ENCODE measurements at regions not wholly inside any gene's neighbourhood (a gene's known extent, or its start where the extent isn't known, plus 50 kb on each side); places are given as distances from the start of the nearest gene placed in this dataset.

- Histone ChIP-seq H3K27ac (no peak overlapping the region), H3K9me3 (no peaks in the 10 kb centered on the region), H3K4me1 (no peaks in the 10 kb centered on the region), H3K36me3 (no peaks in the 10 kb centered on the region), H3K27me3 (no peaks in the 10 kb centered on the region), H3K4me3 (no peak overlapping the region)
- DNase-seq: no peak
- no peak for TF ChIP-seq EP300 (IDR thresholded peaks at IDR 0.05)
- TF ChIP-seq, protein P1, sequence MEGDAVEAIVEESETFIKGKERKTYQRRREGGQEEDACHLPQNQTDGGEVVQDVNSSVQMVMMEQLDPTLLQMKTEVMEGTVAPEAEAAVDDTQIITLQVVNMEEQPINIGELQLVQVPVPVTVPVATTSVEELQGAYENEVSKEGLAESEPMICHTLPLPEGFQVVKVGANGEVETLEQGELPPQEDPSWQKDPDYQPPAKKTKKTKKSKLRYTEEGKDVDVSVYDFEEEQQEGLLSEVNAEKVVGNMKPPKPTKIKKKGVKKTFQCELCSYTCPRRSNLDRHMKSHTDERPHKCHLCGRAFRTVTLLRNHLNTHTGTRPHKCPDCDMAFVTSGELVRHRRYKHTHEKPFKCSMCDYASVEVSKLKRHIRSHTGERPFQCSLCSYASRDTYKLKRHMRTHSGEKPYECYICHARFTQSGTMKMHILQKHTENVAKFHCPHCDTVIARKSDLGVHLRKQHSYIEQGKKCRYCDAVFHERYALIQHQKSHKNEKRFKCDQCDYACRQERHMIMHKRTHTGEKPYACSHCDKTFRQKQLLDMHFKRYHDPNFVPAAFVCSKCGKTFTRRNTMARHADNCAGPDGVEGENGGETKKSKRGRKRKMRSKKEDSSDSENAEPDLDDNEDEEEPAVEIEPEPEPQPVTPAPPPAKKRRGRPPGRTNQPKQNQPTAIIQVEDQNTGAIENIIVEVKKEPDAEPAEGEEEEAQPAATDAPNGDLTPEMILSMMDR (IDR thresholded peaks at IDR 0.05): no peak
- no peak for TF ChIP-seq POLR2AphosphoS5 (IDR thresholded peaks at IDR 0.05)
- no peak for TF ChIP-seq POLR2A (IDR thresholded peaks at IDR 0.05)
- 91 to 94% methylated on average over 3 of the region's 3 CpGs for WGBS, 2 donors
- intact Hi-C loops (cut with DNase I): no loop called here
These were observed 463.6 kb downstream of the HAPSTR1 start for GRCh38 chr16:9555051-9555450.

GRCh38 chr16:9556949-9557665, 465.7 kb downstream of the HAPSTR1 start:
- no peaks in the 10 kb centered on the region for H3K27me3 ChIP-seq
- no peak overlapping the region for H3K4me3 ChIP-seq
- H3K27ac ChIP-seq: no peak overlapping the region
- DNase-seq: no peak
- H3K4me1 ChIP-seq: no peaks in the 10 kb centered on the region
- intact Hi-C loops (cut with DNase I): no loop called here
- TF ChIP-seq POLR2A (IDR thresholded peaks at IDR 0.05) (no peak), EP300 (IDR thresholded peaks at IDR 0.05) (no peak), POLR2AphosphoS5 (IDR thresholded peaks at IDR 0.05) (no peak)
- TF ChIP-seq, protein P1 (IDR thresholded peaks at IDR 0.05): no peak
- no peaks in the 10 kb centered on the region for H3K36me3 ChIP-seq
- WGBS, 2 donors: 80 to 82% methylated on average over 7 of the region's 7 CpGs
- H3K9me3 ChIP-seq: no peaks in the 10 kb centered on the region

DNA sequence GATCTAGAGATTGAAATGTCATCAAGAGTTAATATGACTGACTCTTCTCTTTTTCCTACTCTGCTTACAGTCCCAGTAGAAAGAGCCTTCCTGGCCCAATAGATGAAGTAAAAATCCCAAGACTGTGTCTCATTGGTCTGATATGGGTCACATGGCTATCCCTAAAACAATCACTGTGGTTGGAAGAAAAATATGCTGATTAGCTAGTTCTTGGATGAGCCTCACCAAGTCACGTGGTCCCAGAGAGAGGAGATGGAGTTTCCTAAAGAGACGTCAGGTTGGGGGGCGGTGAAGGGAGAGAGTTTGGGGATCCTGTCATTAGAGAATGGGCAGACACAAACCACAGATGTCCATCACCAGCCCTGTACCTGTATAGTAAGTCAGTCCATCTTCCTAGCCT, 466.3 kb downstream of the HAPSTR1 start:
- 87 to 92% methylated on average over 3 of the region's 3 CpGs for WGBS, 2 donors
- H3K27me3 ChIP-seq: no peaks in the 10 kb centered on the region
- H3K4me1 ChIP-seq: no peaks in the 10 kb centered on the region
- TF ChIP-seq POLR2A (IDR thresholded peaks at IDR 0.05) (no peak), POLR2AphosphoS5 (IDR thresholded peaks at IDR 0.05) (no peak), EP300 (IDR thresholded peaks at IDR 0.05) (no peak)
- TF ChIP-seq, protein P1 (IDR thresholded peaks at IDR 0.05): no peak
- intact Hi-C loops (cut with DNase I): no loop called here
- DNase-seq: no peak
- no peaks in the 10 kb centered on the region for H3K36me3 ChIP-seq
- H3K9me3 ChIP-seq: no peaks in the 10 kb centered on the region
- H3K4me3 ChIP-seq: no peak overlapping the region
- H3K27ac ChIP-seq: no peak overlapping the region

DNA sequence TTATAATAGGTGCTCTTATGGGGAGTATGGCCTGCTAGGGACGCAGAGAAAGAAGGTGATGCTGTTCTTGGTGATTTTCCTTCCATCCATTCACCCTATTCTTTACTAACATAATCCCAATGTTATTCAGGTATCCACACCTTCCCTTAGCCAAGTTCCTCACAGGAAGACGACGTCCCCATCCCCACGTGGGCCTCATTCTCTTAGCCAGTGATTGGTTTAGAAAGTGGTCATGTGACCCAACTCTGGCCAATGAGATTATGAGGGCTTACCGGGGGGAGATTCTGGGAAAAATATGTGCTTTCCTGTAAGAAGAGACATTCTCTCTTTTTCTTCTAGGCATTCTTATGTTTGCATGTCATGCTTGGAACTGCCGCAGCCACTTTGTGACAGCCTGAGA, 474.7 kb downstream of the HAPSTR1 start:
- intact Hi-C loops (cut with DNase I): no loop called here
- Histone ChIP-seq H3K27ac (no peak overlapping the region), H3K36me3 (no peaks in the 10 kb centered on the region), H3K4me3 (no peak overlapping the region), H3K4me1 (no peaks in the 10 kb centered on the region), H3K27me3 (no peaks in the 10 kb centered on the region), H3K9me3 (no peaks in the 10 kb centered on the region)
- DNase-seq: no peak
- WGBS, 2 donors: 92 to 96% methylated on average over 6 of the region's 6 CpGs
- no peak for TF ChIP-seq POLR2AphosphoS5 (IDR thresholded peaks at IDR 0.05)
- TF ChIP-seq POLR2A (IDR thresholded peaks at IDR 0.05): no peak
- TF ChIP-seq EP300 (IDR thresholded peaks at IDR 0.05): no peak
- TF ChIP-seq, protein P1 (IDR thresholded peaks at IDR 0.05): no peak

DNA sequence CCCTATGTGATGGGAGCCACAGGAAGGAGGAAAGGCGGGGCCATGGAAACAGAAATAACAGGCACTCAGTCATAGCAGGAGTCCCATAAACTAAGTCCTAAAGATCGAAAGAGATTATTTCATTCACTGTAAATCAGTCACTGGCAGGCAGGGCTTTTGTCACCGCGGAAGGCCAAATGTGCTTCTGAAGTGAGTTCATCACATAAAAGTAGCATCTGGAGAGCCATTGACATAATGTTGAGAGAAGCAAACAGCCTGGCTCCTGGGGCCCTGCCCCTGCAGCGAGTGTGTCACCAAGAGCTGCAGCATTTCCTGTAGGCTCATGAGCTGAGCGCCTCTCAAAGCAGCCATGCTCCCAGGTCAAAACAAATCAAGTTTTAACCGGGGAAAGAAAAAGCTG, 476.2 kb downstream of the HAPSTR1 start:
- whole genome bisulfite sequencing, 2 donors: 39 to 42% methylated on average over 7 of the region's 7 CpGs
- Histone ChIP-seq H3K4me3 (no peak overlapping the region), H3K27ac (no peak overlapping the region), H3K36me3 (no peaks in the 10 kb centered on the region), H3K4me1 (no peaks in the 10 kb centered on the region), H3K27me3 (no peaks in the 10 kb centered on the region), H3K9me3 (no peaks in the 10 kb centered on the region)
- no peak for DNase-seq
- no peak for TF ChIP-seq POLR2A (IDR thresholded peaks at IDR 0.05)
- intact Hi-C loops (cut with DNase I): no loop called here

All from sigmoid colon (tissue), 6 donors.